Osteoblast (primary cell): ENCODE measurements at regions not wholly inside any gene's neighbourhood (a gene's known extent, or its start where the extent isn't known, plus 50 kb on each side); places are given as distances from the start of the nearest gene placed in this dataset.
"Not testable (repeated sequence)": the region's sequence is repeated elsewhere in the genome, so short reads cannot be mapped to it uniquely, and the experiment has no call there.

Experiments used
- DNase-seq: peaks from one replicate; pipeline ENCODE4 v3.0.0; 2011; ENCODE audit warnings: low spot score, mixed read lengths; ENCODE audit not compliant: insufficient read length; ENCODE audit errors: missing footprints
- H2AFZ ChIP-seq: 2 replicates; pipeline ENCODE4 v1.6.0; 2011; ENCODE audit warnings: mild to moderate bottlenecking, low read length
- H3K27ac ChIP-seq: 2 replicates; pipeline ENCODE4 v1.5.1; 2011; ENCODE audit warnings: mild to moderate bottlenecking, low read depth, low read length, moderate library complexity
- H3K27me3 ChIP-seq: 2 replicates; pipeline ENCODE4 v1.6.0; 2012; ENCODE audit warnings: mild to moderate bottlenecking, control low read depth, inconsistent platforms, low read length, moderate library complexity; ENCODE audit not compliant: insufficient read depth
- H3K36me3 ChIP-seq: 2 replicates; pipeline ENCODE4 v1.5.1; 2011; ENCODE audit warnings: mild to moderate bottlenecking, low read length, control low read depth, moderate library complexity; ENCODE audit not compliant: insufficient read depth
- H3K4me1 ChIP-seq: 2 replicates; pipeline ENCODE4 v1.5.1; 2011; ENCODE audit warnings: mild to moderate bottlenecking, low read length, control low read depth, moderate library complexity; ENCODE audit not compliant: insufficient read depth
- H3K4me2 ChIP-seq: 2 replicates; pipeline ENCODE4 v1.6.0; 2011; ENCODE audit warnings: mild to moderate bottlenecking, low read length; ENCODE audit not compliant: insufficient read depth
- H3K4me3 ChIP-seq: fragments of 200-600 bp; sonication (generic); 3 replicates; pipeline ENCODE4 v1.5.1; 2012; ENCODE audit warnings: mild to moderate bottlenecking, low read length, inconsistent platforms; ENCODE audit not compliant: insufficient read depth
- H3K79me2 ChIP-seq: 2 replicates; pipeline ENCODE4 v1.6.0; 2012; ENCODE audit warnings: mild to moderate bottlenecking, low read length, control low read depth, inconsistent platforms; ENCODE audit not compliant: insufficient read depth
- H3K9me3 ChIP-seq: 2 replicates; pipeline ENCODE4 v1.5.1; 2011; ENCODE audit warnings: low read depth, low read length, control low read depth
- H4K20me1 ChIP-seq: 2 replicates; pipeline ENCODE4 v1.6.0; 2012; ENCODE audit warnings: mild to moderate bottlenecking, low read length, control low read depth; ENCODE audit not compliant: insufficient read depth
- CTCF ChIP-seq: IDR thresholded peaks from 2 replicates; pipeline ENCODE4 v1.5.1; 2011; ENCODE audit warnings: mild to moderate bottlenecking, low read depth, low read length, moderate library complexity; ENCODE audit errors: extremely low read depth

GRCh38 chr7:58085444-58085843, 635.5 kb downstream of the ZNF716 start:
- not testable (repeated sequence) for H4K20me1 ChIP-seq, H3K27ac ChIP-seq, DNase-seq

DNA sequence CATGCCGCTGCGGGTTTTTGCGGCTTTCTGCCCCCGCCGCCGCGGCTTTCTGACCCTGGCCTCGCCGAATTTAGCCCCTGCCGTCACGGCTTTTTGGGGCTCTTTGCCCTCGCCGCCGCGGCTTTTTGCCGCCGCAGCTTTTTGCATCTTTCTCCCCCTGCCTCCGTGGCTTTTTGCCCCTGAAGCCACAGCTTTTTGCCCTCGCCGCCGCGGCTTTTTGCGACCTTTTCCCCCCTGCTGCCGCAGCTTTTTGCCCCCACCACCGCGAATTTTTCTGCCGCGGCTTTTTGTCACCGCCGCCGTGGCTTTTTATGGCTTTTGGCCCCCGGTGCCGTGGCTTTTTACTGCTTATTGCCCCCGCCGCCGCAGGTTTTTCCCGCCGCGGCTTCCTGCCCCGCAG, 636.5 kb downstream of the ZNF716 start:
- H3K79me2 ChIP-seq: no peaks in the 10 kb centered on the region
- no peak overlapping the region for H3K4me3 ChIP-seq
- TF ChIP-seq CTCF: no peak
- no peak overlapping the region for H3K27ac ChIP-seq
- no peaks in the 10 kb centered on the region for H3K9me3 ChIP-seq
- H3K4me1 ChIP-seq: no peaks in the 10 kb centered on the region
- H3K27me3 ChIP-seq: no peaks in the 10 kb centered on the region
- no peaks in the 10 kb centered on the region for H3K36me3 ChIP-seq
- no peak overlapping the region for H2AFZ ChIP-seq
- no peak overlapping the region for H3K4me2 ChIP-seq
- H4K20me1 ChIP-seq: no peaks in the 10 kb centered on the region
- no peak for DNase-seq

More at GRCh38 chr7:58085444-58085843, 635.5 kb downstream of the ZNF716 start:
- not testable (repeated sequence) for H3K9me3 ChIP-seq, H3K4me2 ChIP-seq, H3K4me1 ChIP-seq, H3K27me3 ChIP-seq, H3K4me3 ChIP-seq, H3K79me2 ChIP-seq, H3K36me3 ChIP-seq, H2AFZ ChIP-seq

DNA sequence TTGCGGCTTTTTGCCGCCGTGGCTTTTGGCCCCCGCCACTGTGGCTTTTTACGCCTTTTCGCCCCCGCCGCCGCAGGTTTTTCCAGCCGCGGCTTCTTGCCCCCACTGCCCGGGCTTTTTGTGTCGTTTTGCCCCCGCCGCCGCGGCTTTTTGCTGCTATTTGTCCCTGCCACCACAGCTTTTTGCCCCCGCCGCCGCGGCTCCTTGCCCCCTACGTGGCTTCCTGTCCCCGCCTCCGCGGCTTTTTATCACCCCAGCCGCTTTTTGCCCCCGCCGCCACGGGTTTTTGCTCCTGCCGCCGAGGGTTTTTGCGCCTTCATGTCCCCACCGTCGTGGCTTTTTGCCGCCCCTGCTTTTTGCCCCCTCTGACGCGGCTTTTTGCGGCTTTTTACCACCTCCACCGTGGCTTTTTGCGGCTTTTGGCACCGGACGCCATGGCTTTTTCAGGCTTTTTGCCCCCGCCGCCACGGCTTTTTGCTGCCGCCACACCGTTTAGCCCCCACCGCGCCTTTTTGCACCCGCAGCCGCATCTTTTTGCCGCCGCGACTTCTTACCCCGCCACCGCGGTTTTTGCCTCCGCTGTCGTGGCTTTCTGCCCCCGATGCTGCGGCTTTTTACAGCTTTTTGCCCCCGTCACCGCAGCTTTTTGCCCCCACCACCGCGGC, 637.0 kb downstream of the ZNF716 start:
- Histone ChIP-seq H3K36me3 (no peaks in the 10 kb centered on the region), H3K4me3 (no peak overlapping the region), H3K27me3 (no peaks in the 10 kb centered on the region), H4K20me1 (no peaks in the 10 kb centered on the region), H3K4me2 (no peak overlapping the region), H3K79me2 (no peaks in the 10 kb centered on the region), H3K9me3 (no peaks in the 10 kb centered on the region), H3K4me1 (no peaks in the 10 kb centered on the region), H2AFZ (no peak overlapping the region), H3K27ac (no peak overlapping the region)
- no peak for TF ChIP-seq CTCF
- peak; percentile 5 for DNase-seq

DNA sequence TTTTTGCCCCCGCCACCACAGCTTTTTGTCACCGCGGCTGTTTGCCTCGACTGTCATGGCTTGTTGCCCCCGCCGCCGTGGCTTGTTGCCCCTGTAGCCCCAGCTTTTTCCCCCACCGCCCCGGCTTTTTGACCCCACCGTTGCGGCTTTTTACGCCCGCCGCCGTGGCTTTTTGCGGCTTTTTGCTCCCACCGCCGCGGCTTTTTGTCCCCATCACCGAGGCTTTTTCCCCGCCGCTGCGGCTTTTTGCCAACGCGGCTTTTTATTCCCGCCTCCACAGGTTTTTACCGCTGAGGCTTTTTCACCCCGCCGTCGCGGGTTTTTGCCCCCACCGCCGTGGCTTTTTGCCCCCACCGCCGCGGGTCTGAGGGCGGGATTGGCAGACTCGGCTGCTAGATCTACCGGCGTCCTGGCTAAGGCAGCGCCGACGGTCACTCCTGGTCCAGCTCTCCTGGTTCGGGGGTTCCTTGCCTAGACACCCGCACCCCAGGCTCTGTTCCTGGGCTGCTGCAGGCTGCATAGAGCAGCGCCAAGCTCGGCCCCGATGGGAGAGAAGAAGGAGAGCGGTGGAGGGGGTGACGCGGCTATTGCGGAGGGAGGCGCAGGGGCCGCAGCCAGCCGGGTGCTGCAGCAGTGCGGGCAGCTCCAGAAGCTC, 637.7 kb downstream of the ZNF716 start:
- no peaks in the 10 kb centered on the region for H4K20me1 ChIP-seq
- H3K4me3 ChIP-seq: no peak overlapping the region
- no peak for DNase-seq
- no peak overlapping the region for H3K4me2 ChIP-seq
- H3K36me3 ChIP-seq: no peaks in the 10 kb centered on the region
- H3K27ac ChIP-seq: no peak overlapping the region
- H2AFZ ChIP-seq: no peak overlapping the region
- TF ChIP-seq CTCF: no peak
- no peaks in the 10 kb centered on the region for H3K9me3 ChIP-seq
- H3K27me3 ChIP-seq: no peaks in the 10 kb centered on the region
- no peaks in the 10 kb centered on the region for H3K79me2 ChIP-seq
- no peaks in the 10 kb centered on the region for H3K4me1 ChIP-seq

GRCh38 chr7:58088191-58088560, 638.2 kb downstream of the ZNF716 start:
- not testable (repeated sequence) for H3K27ac ChIP-seq, H3K79me2 ChIP-seq, DNase-seq, H3K27me3 ChIP-seq, H3K4me3 ChIP-seq, H4K20me1 ChIP-seq, H3K36me3 ChIP-seq, H3K9me3 ChIP-seq, H2AFZ ChIP-seq, H3K4me2 ChIP-seq, H3K4me1 ChIP-seq

- not testable (repeated sequence) for H3K4me1 ChIP-seq, H3K79me2 ChIP-seq, H4K20me1 ChIP-seq, H3K27ac ChIP-seq, H3K4me3 ChIP-seq, H3K36me3 ChIP-seq, H2AFZ ChIP-seq, H3K27me3 ChIP-seq, H3K9me3 ChIP-seq, DNase-seq, H3K4me2 ChIP-seq
These were observed 641.1 kb downstream of the ZNF716 start for GRCh38 chr7:58091063-58091462.
